SK-N-SH treated with all-trans-retinoic acid at 6 μM for 48 hours (cell line): ENCODE measurements at regions not wholly inside any gene's neighbourhood (a gene's known extent, or its start where the extent isn't known, plus 50 kb on each side); places are given as distances from the start of the nearest gene placed in this dataset.

Source experiments
- ATAC-seq: fragments of 200-7000 bp; cut with Tn5 transposase; 3 replicates; pipeline ENCODE4 v1.9.1; 2020; ENCODE audit warnings: mild to moderate bottlenecking, moderate library complexity
- ARNTL ChIP-seq: fragments of 450-650 bp; formaldehyde crosslinking; IDR thresholded peaks from 2 replicates; pipeline ENCODE4 v1.5.0; 2020; ENCODE audit warnings: low read depth, mild to moderate bottlenecking, moderate library complexity, borderline replicate concordance
- BACH2 ChIP-seq: fragments of 250-450 bp; sonication (Bioruptor Pico); IDR thresholded peaks from 2 replicates; pipeline ENCODE4 v1.9.0; 2021; ENCODE audit warnings: mild to moderate bottlenecking, borderline replicate concordance
- CREB5 ChIP-seq: fragments of 250-450 bp; sonication (Bioruptor Pico); IDR thresholded peaks from 2 replicates; pipeline ENCODE4 v1.5.1; 2020; ENCODE audit warnings: low read depth, mild to moderate bottlenecking, moderate library complexity
- CSRNP3 ChIP-seq: fragments of 250-450 bp; sonication (Bioruptor Pico); IDR thresholded peaks from 2 replicates; pipeline ENCODE4 v1.5.1; 2021; ENCODE audit warnings: mild to moderate bottlenecking, moderate library complexity
- ESRRG ChIP-seq: fragments of 250-450 bp; sonication (Bioruptor Pico); IDR thresholded peaks from 2 replicates; pipeline ENCODE4 v1.6.1; 2021; ENCODE audit warnings: mild to moderate bottlenecking
- GLIS3 ChIP-seq: fragments of 250-450 bp; sonication (Bioruptor Pico); IDR thresholded peaks from 2 replicates; pipeline ENCODE4 v1.5.0; 2020; ENCODE audit warnings: mild to moderate bottlenecking, moderate library complexity
- ISL1 ChIP-seq: fragments of 250-450 bp; sonication (Bioruptor Pico); IDR thresholded peaks from 2 replicates; pipeline ENCODE4 v2.1.2; 2022; ENCODE audit warnings: mild to moderate bottlenecking, moderate library complexity
- OSR1 ChIP-seq: fragments of 250-450 bp; sonication (Bioruptor Pico); IDR thresholded peaks from 2 replicates; pipeline ENCODE4 v1.8.0; 2022; ENCODE audit warnings: moderate library complexity, mild to moderate bottlenecking, inconsistent platforms
- PATZ1 ChIP-seq: fragments of 250-450 bp; sonication (Bioruptor Pico); IDR thresholded peaks from 2 replicates; pipeline ENCODE4 v1.8.0; 2020; ENCODE audit warnings: mild to moderate bottlenecking, moderate library complexity, borderline replicate concordance
- POU6F1 ChIP-seq: fragments of 250-450 bp; sonication (Bioruptor Pico); IDR thresholded peaks from 2 replicates; pipeline ENCODE4 v1.8.0; 2021; ENCODE audit warnings: low read depth, mild to moderate bottlenecking, moderate library complexity, borderline replicate concordance
- PPARA ChIP-seq: fragments of 250-450 bp; sonication (Bioruptor Pico); IDR thresholded peaks from 2 replicates; pipeline ENCODE4 v1.5.0; 2020; ENCODE audit warnings: mild to moderate bottlenecking, borderline replicate concordance
- RARB ChIP-seq: fragments of 250-450 bp; sonication (Bioruptor Pico); IDR thresholded peaks from 2 replicates; pipeline ENCODE4 v1.8.0; 2021; ENCODE audit warnings: mild to moderate bottlenecking, moderate library complexity
- SNAI2 ChIP-seq: fragments of 250-450 bp; sonication (Bioruptor Pico); IDR thresholded peaks from 2 replicates; pipeline ENCODE4 v1.5.0; 2020; ENCODE audit warnings: mild to moderate bottlenecking, moderate library complexity
- TCF4 ChIP-seq: fragments of 250-450 bp; sonication (Bioruptor Pico); IDR thresholded peaks from 2 replicates; pipeline ENCODE4 v1.8.0; 2021; ENCODE audit warnings: mild to moderate bottlenecking, moderate library complexity, borderline replicate concordance
- TSHZ2 ChIP-seq: fragments of 250-450 bp; sonication (Bioruptor Pico); IDR thresholded peaks from 2 replicates; pipeline ENCODE4 v1.5.0; 2020; ENCODE audit warnings: mild to moderate bottlenecking, moderate library complexity
- ZC3H10 ChIP-seq: fragments of 250-450 bp; sonication (Bioruptor Pico); IDR thresholded peaks from 2 replicates; pipeline ENCODE4 v1.5.1; 2021; ENCODE audit warnings: mild to moderate bottlenecking, moderate library complexity
- ZFP3 ChIP-seq: fragments of 250-450 bp; sonication (Bioruptor Pico); IDR thresholded peaks from 2 replicates; pipeline ENCODE4 v1.5.0; 2020; ENCODE audit warnings: mild to moderate bottlenecking, moderate library complexity
- ZFP30 ChIP-seq: fragments of 450-650 bp; formaldehyde crosslinking; IDR thresholded peaks from 2 replicates; pipeline ENCODE4 v1.5.0; 2022; ENCODE audit warnings: mild to moderate bottlenecking, moderate library complexity
- ZNF565 ChIP-seq: fragments of 450-650 bp; formaldehyde crosslinking; conservative IDR thresholded peaks from 2 replicates; pipeline ENCODE4 v1.5.0; 2020; ENCODE audit warnings: low read depth, mild to moderate bottlenecking, moderate library complexity
- ZNF70 ChIP-seq: fragments of 450-650 bp; formaldehyde crosslinking; IDR thresholded peaks from 2 replicates; pipeline ENCODE4 v1.5.0; 2020; ENCODE audit warnings: mild to moderate bottlenecking, moderate library complexity
- ZNF8 ChIP-seq: fragments of 450-650 bp; formaldehyde crosslinking; IDR thresholded peaks from 2 replicates; pipeline ENCODE4 v1.5.0; 2020; ENCODE audit warnings: mild to moderate bottlenecking, moderate library complexity

- no peak for TF ChIP-seq PATZ1 (CRISPR knock-in tag)
- TF ChIP-seq CREB5 (CRISPR knock-in tag) = no peak
Observed at GRCh38 chr19:28887920-28888618, 324.9 kb downstream of the UQCRFS1 start (continued).

- no peak for TF ChIP-seq ZNF565 (CRISPR knock-in tag)
- TF ChIP-seq ISL1 (CRISPR knock-in tag) = no peak
- TF ChIP-seq TCF4 = no peak
- TF ChIP-seq SNAI2 = no peak
- TF ChIP-seq ZC3H10 (CRISPR knock-in tag) = no peak
- no peak for TF ChIP-seq ARNTL (CRISPR knock-in tag)
- no peak for TF ChIP-seq PPARA (CRISPR knock-in tag)
- TF ChIP-seq ESRRG (CRISPR knock-in tag) = no peak
- TF ChIP-seq OSR1 (CRISPR knock-in tag) = no peak
- TF ChIP-seq TSHZ2 (CRISPR knock-in tag) = no peak
- no peak for TF ChIP-seq BACH2 (CRISPR knock-in tag)
- TF ChIP-seq RARB = no peak
- no peak for TF ChIP-seq CSRNP3
- no peak for TF ChIP-seq ZNF70
- no peak for TF ChIP-seq PATZ1 (CRISPR knock-in tag)
- no peak for TF ChIP-seq ZNF8
- ATAC-seq = no peak
Observed at GRCh38 chr19:28886708-28887107, 326.2 kb downstream of the UQCRFS1 start.

- no peak for ATAC-seq
- TF ChIP-seq CSRNP3 (no peak), GLIS3 (no peak), ZFP3 (CRISPR knock-in tag) (no peak), POU6F1 (CRISPR knock-in tag) (no peak), ZFP30 (CRISPR knock-in tag) (no peak), PATZ1 (CRISPR knock-in tag) (no peak), RARB (no peak), OSR1 (CRISPR knock-in tag) (no peak), SNAI2 (no peak), ISL1 (CRISPR knock-in tag) (no peak), TCF4 (no peak), ZNF565 (CRISPR knock-in tag) (no peak), PPARA (CRISPR knock-in tag) (no peak), ZNF70 (no peak), ZNF8 (no peak)
Observed at GRCh38 chr19:28885965-28886364, 327.0 kb downstream of the UQCRFS1 start.
